Left colon (tissue), 2 donors: ENCODE measurements at regions not wholly inside any gene's neighbourhood (a gene's known extent, or its start where the extent isn't known, plus 50 kb on each side); places are given as distances from the start of the nearest gene placed in this dataset.
"Not testable (repeated sequence)": the region's sequence is repeated elsewhere in the genome, so short reads cannot be mapped to it uniquely, and the experiment has no call there.

Experiments
- ATAC-seq: fragments of 200-7000 bp; cut with Tn5 transposase; one replicate; pipeline ENCODE4 v1.9.1; 2020; ENCODE audit warnings: mild to moderate bottlenecking, moderate library complexity
- DNase-seq, 2 donors: peaks; one replicate each; pipeline ENCODE4 v3.0.0-alpha.2; 2020
- intact Hi-C, 2 donors: fragments of 100-400 bp; cut with DNase I in 1 of 2; cut with micrococcal nuclease in 1 of 2; formaldehyde crosslinking; loops; one replicate each; pipeline versions ENCODE4 v1.11.2 to v1.14.0; 2022; cut with DNase I, micrococcal nuclease
- donor health status: DM: no; HTN: no; CAD: no.
- donor health status: DM: yes; HTN: yes; CAD: no.

GRCh38 chr3:73269126-73269525 lies 207.7 kb downstream of the EBLN2 start:
- DNase-seq, ATAC-seq, intact Hi-C loops: not testable (repeated sequence)

GRCh38 chr3:73270839-73271483 lies 209.5 kb downstream of the EBLN2 start:
- DNase-seq (peak in 1 of 2 donors; percentile 7), ATAC-seq (no peak)

GRCh38 chr3:73273341-73273740 lies 211.9 kb downstream of the EBLN2 start:
- ATAC-seq, result no peak

More at GRCh38 chr3:73270839-73271483, 209.5 kb downstream of the EBLN2 start:
- intact Hi-C loops, result no loop called here

GRCh38 chr3:73280746-73281145 lies 219.3 kb downstream of the EBLN2 start:
- no peak for ATAC-seq

More at GRCh38 chr3:73273341-73273740, 211.9 kb downstream of the EBLN2 start:
- intact Hi-C loops, result no loop called here
- no peak for DNase-seq

GRCh38 chr3:73284472-73284871 lies 223.0 kb downstream of the EBLN2 start:
- intact Hi-C loops, result no loop called here
- DNase-seq, result no peak
- no peak for ATAC-seq

More at GRCh38 chr3:73280746-73281145, 219.3 kb downstream of the EBLN2 start:
- no peak for DNase-seq
- intact Hi-C loops, result no loop called here

GRCh38 chr3:73291541-73291940 lies 230.1 kb downstream of the EBLN2 start:
- intact Hi-C loops, result no loop called here
- ATAC-seq (no peak), DNase-seq (no peak)

GRCh38 chr3:73292220-73292619 lies 230.8 kb downstream of the EBLN2 start:
- intact Hi-C loops, result no loop called here
- ATAC-seq (no peak), DNase-seq (peak in 1 of 2 donors; percentile 6)

GRCh38 chr3:73294537-73294936 lies 233.1 kb downstream of the EBLN2 start:
- intact Hi-C loops, result no loop called here

GRCh38 chr3:73295876-73296635 lies 234.6 kb downstream of the EBLN2 start:
- ATAC-seq (no peak), DNase-seq (no peak)
- intact Hi-C loops, result no loop called here

More at GRCh38 chr3:73294537-73294936, 233.1 kb downstream of the EBLN2 start:
- DNase-seq (no peak), ATAC-seq (no peak)

- intact Hi-C loops, result no loop called here
- no peak for ATAC-seq
- DNase-seq, result no peak
Observed at GRCh38 chr3:73296859-73297258, 235.4 kb downstream of the EBLN2 start.

GRCh38 chr3:73298243-73299183 lies 237.1 kb downstream of the EBLN2 start:
- no peak for DNase-seq
- intact Hi-C loops, result no loop called here
- ATAC-seq, result no peak

GRCh38 chr3:73299184-73299691 lies 237.8 kb downstream of the EBLN2 start:
- no peak for ATAC-seq
- intact Hi-C loops, result no loop called here

GRCh38 chr3:73314151-73314951 lies 252.9 kb downstream of the EBLN2 start:
- no peak for ATAC-seq
- intact Hi-C loops, result no loop called here
- no peak for DNase-seq

More at GRCh38 chr3:73299184-73299691, 237.8 kb downstream of the EBLN2 start:
- no peak for DNase-seq

- DNase-seq, result no peak
- intact Hi-C loops, result no loop called here
Observed at GRCh38 chr3:73315706-73316105, 254.2 kb downstream of the EBLN2 start.

GRCh38 chr3:73319179-73319769 lies 257.8 kb downstream of the EBLN2 start:
- intact Hi-C loops, result no loop called here
- ATAC-seq, result no peak
- no peak for DNase-seq

More at GRCh38 chr3:73315706-73316105, 254.2 kb downstream of the EBLN2 start:
- no peak for ATAC-seq

- intact Hi-C loops, result no loop called here
- ATAC-seq (no peak), DNase-seq (no peak)
Observed at GRCh38 chr3:73321286-73321999, 260.0 kb downstream of the EBLN2 start.
